ENCODE measurements at regions not wholly inside any gene's neighbourhood (a gene's known extent, or its start where the extent isn't known, plus 50 kb on each side); places are given as distances from the start of the nearest gene placed in this dataset.

GRCh38 chr10:78600740-78601139, 468.0 kb upstream of the ZMIZ1 start:
- TF ChIP-seq CTCF (IDR thresholded peaks at IDR 0.05) (no peak), EZH2 (IDR thresholded peaks at IDR 0.05; ENCODE audit: borderline replicate concordance, insufficient read depth, low read depth, low read length, poor library complexity, severe bottlenecking) (no peak)
